ENCODE measurements at regions not wholly inside any gene's neighbourhood (a gene's known extent, or its start where the extent isn't known, plus 50 kb on each side); places are given as distances from the start of the nearest gene placed in this dataset.

DNA sequence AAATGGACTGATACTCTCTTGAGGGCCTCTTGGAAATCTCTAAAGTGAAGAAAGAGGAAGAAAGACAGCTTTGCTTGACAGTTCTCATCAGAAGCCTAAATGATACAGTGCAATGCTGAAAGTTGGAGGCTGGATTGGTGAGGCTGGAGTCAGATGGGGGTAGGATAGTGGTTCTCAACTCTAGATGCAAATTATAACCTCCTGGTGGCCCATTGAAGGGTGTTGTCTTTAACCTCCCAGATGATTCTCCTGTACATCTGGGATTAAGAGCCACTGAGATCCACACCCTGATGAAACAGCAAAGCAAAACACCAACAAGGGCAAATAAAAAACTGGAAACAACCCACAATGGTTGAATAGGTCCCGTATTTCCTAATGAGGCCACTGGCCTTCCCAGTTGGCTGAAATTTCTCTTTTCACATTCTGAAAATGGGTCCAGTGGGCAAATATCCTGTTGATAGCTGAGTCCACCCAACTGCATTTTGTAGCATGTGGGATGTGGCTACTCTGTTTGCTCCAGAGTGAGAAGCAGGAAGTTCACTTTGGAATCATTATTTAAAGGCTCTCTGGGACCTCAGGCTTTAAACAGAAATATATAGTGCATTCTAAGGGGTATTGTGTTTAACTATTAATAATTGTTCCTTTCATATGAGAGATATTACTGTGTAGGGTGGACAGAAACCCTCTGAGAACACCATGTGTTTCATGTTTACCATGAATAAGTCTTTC is 208.1 kb downstream of the SOX4 start:
- TF ChIP-seq, protein P1, sequence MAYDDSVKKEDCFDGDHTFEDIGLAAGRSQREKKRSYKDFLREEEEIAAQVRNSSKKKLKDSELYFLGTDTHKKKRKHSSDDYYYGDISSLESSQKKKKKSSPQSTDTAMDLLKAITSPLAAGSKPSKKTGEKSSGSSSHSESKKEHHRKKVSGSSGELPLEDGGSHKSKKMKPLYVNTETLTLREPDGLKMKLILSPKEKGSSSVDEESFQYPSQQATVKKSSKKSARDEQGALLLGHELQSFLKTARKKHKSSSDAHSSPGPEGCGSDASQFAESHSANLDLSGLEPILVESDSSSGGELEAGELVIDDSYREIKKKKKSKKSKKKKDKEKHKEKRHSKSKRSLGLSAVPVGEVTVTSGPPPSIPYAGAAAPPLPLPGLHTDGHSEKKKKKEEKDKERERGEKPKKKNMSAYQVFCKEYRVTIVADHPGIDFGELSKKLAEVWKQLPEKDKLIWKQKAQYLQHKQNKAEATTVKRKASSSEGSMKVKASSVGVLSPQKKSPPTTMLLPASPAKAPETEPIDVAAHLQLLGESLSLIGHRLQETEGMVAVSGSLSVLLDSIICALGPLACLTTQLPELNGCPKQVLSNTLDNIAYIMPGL (CRISPR knock-in tag; IDR thresholded peaks at IDR 0.05; ENCODE audit: borderline replicate concordance): no peak
- TF ChIP-seq, protein P2, sequence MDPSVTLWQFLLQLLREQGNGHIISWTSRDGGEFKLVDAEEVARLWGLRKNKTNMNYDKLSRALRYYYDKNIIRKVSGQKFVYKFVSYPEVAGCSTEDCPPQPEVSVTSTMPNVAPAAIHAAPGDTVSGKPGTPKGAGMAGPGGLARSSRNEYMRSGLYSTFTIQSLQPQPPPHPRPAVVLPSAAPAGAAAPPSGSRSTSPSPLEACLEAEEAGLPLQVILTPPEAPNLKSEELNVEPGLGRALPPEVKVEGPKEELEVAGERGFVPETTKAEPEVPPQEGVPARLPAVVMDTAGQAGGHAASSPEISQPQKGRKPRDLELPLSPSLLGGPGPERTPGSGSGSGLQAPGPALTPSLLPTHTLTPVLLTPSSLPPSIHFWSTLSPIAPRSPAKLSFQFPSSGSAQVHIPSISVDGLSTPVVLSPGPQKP (IDR thresholded peaks at IDR 0.05; ENCODE audit: low read depth, low read length): no peak

All from A549 (cell line).